IMR-90 (cell line): ENCODE measurements at regions not wholly inside any gene's neighbourhood (a gene's known extent, or its start where the extent isn't known, plus 50 kb on each side); places are given as distances from the start of the nearest gene placed in this dataset.

ENCODE experiments used
- ATAC-seq: fragments of 200-7000 bp; cut with Tn5 transposase; 2 replicates; pipeline ENCODE4 v1.9.1; 2020; ENCODE audit warnings: low read depth, mild to moderate bottlenecking, moderate library complexity
- BruUV-seq: library from RNA; stranded (reverse); fragments of 400-500 nt; replicated peaks from 2 replicates; lab custom pipeline; 2021; lab: Mats Ljungman, UMichigan
- CTCF ChIA-PET: fragments of 300-600 bp; formaldehyde crosslinking; extraction: SDS; loops from one replicate; lab custom pipeline; 2021; ENCODE audit warnings: antibody characterized with exemption; lab: Yijun Ruan, JAX
- POLR2A ChIA-PET: fragments of 300-600 bp; sonication (Branson Sonifier 250); formaldehyde crosslinking; loops from one replicate; lab custom pipeline; 2022; ENCODE audit warnings: antibody characterized with exemption; ENCODE audit not compliant: unreplicated experiment; lab: Charles Lee
- DNase-seq: peaks from one replicate; pipeline ENCODE4 v3.0.0; 2013
- H2AFZ ChIP-seq: replicated peaks from 2 replicates; pipeline ENCODE3; 2013; ENCODE audit warnings: low read length, mild to moderate bottlenecking; ENCODE audit not compliant: poor library complexity
- H2AK5ac ChIP-seq: 2 replicates; pipeline ENCODE4 v1.6.1; 2013; ENCODE audit warnings: low read depth, low read length, inconsistent platforms
- H2AK9ac ChIP-seq: replicated peaks from 2 replicates; pipeline ENCODE3; 2013; ENCODE audit warnings: mild to moderate bottlenecking, low read depth, low read length, moderate library complexity; ENCODE audit not compliant: poor library complexity
- H2BK120ac ChIP-seq: 2 replicates; pipeline ENCODE4 v1.6.1; 2013; ENCODE audit warnings: low read depth, low read length, inconsistent platforms
- H2BK15ac ChIP-seq: 3 replicates; pipeline ENCODE4 v1.6.1; 2013; ENCODE audit warnings: low read depth, low read length, inconsistent platforms
- H2BK20ac ChIP-seq: 2 replicates; pipeline ENCODE4 v1.6.1; 2013; ENCODE audit warnings: low read depth, mild to moderate bottlenecking, inconsistent platforms, low read length, moderate library complexity
- H2BK5ac ChIP-seq: 2 replicates; pipeline ENCODE4 v1.6.1; 2013; ENCODE audit warnings: mild to moderate bottlenecking, low read depth, low read length, inconsistent platforms; ENCODE audit not compliant: poor library complexity, severe bottlenecking
- H3K14ac ChIP-seq: replicated peaks from 2 replicates; pipeline ENCODE4 v1.6.1; 2013; ENCODE audit warnings: low read depth, low read length, inconsistent platforms
- H3K18ac ChIP-seq: 2 replicates; pipeline ENCODE4 v1.6.1; 2013; ENCODE audit warnings: low read depth, low read length, control low read depth
- H3K23ac ChIP-seq: 2 replicates; pipeline ENCODE4 v1.6.1; 2013; ENCODE audit warnings: low read depth, low read length, inconsistent platforms
- H3K27ac ChIP-seq: 2 replicates; pipeline ENCODE4 v1.5.1; 2013; ENCODE audit warnings: mild to moderate bottlenecking, control low read depth, low read length; ENCODE audit not compliant: insufficient read depth
- H3K27me3 ChIP-seq: 2 replicates; pipeline ENCODE4 v1.6.1; 2013; ENCODE audit warnings: low read length; ENCODE audit not compliant: control insufficient read depth, insufficient read depth
- H3K36me3 ChIP-seq: 2 replicates; pipeline ENCODE4 v1.6.1; 2013; ENCODE audit warnings: low read length, mixed read lengths; ENCODE audit not compliant: control insufficient read depth, insufficient read depth
- H3K4ac ChIP-seq: 2 replicates; pipeline ENCODE4 v1.6.1; 2013; ENCODE audit warnings: low read depth, low read length, inconsistent platforms
- H3K4me1 ChIP-seq: 2 replicates; pipeline ENCODE4 v1.6.1; 2013; ENCODE audit warnings: low read length, mixed read lengths; ENCODE audit not compliant: control insufficient read depth, insufficient read depth
- H3K4me2 ChIP-seq: 2 replicates; pipeline ENCODE4 v1.6.1; 2013; ENCODE audit warnings: low read depth, mild to moderate bottlenecking, control low read depth, low read length, moderate library complexity
- H3K4me3 ChIP-seq: 2 replicates; pipeline ENCODE4 v1.5.1; 2013; ENCODE audit warnings: low read depth, mild to moderate bottlenecking, control low read depth, low read length, moderate library complexity; ENCODE audit not compliant: insufficient read depth
- H3K56ac ChIP-seq: 2 replicates; pipeline ENCODE4 v1.6.1; 2013; ENCODE audit warnings: low read length, inconsistent platforms; ENCODE audit not compliant: insufficient read depth; ENCODE audit errors: extremely low read depth
- H3K79me1 ChIP-seq, 2 experiments: 2 replicates each; pipeline ENCODE4 v1.6.1; 2013; ENCODE audit warnings: low read length in 2 of 2, inconsistent platforms in 1 of 2, low read depth in 1 of 2
- H3K9ac ChIP-seq: 2 replicates; pipeline ENCODE4 v1.6.1; 2013; ENCODE audit warnings: low read depth, low read length, control low read depth
- H3K9me1 ChIP-seq: 2 replicates; pipeline ENCODE4 v1.6.1; 2013; ENCODE audit warnings: low read length, inconsistent platforms; ENCODE audit not compliant: insufficient read depth
- H3K9me3 ChIP-seq: 2 replicates; pipeline ENCODE4 v1.6.1; 2013; ENCODE audit warnings: low read length; ENCODE audit not compliant: control insufficient read depth, insufficient read depth
- H4K20me1 ChIP-seq: 2 replicates; pipeline ENCODE4 v1.6.1; 2013; ENCODE audit warnings: low read length, inconsistent platforms; ENCODE audit not compliant: insufficient read depth
- H4K5ac ChIP-seq: 2 replicates; pipeline ENCODE4 v1.6.1; 2013; ENCODE audit warnings: mild to moderate bottlenecking, low read depth, low read length, control low read depth
- H4K8ac ChIP-seq, 2 experiments: 2 replicates each; pipeline ENCODE4 v1.6.1; 2013; ENCODE audit warnings: low read depth in 2 of 2, low read length in 2 of 2, control low read depth in 1 of 2, inconsistent platforms in 1 of 2
- H4K91ac ChIP-seq: 2 replicates; pipeline ENCODE4 v1.6.1; 2013; ENCODE audit warnings: low read depth, low read length, inconsistent platforms; ENCODE audit not compliant: insufficient read depth
- BHLHE40 ChIP-seq: fragments of 150-350 bp; IDR thresholded peaks from 2 replicates; pipeline ENCODE4 v1.6.1; 2016; ENCODE audit warnings: mild to moderate bottlenecking, low read depth, low read length
- CTCF ChIP-seq: conservative IDR thresholded peaks from 2 replicates; pipeline ENCODE4 v1.5.1; 2012; ENCODE audit warnings: mild to moderate bottlenecking, low read depth, low read length, improper control_type of control experiment
- MXI1 ChIP-seq: IDR thresholded peaks from 2 replicates; pipeline ENCODE4 v1.6.1; 2012; ENCODE audit warnings: low read depth, mild to moderate bottlenecking, low read length, moderate library complexity, borderline replicate concordance
- NFE2L2 ChIP-seq: fragments of 150-350 bp; IDR thresholded peaks from 2 replicates; pipeline ENCODE4 v1.6.1; 2016; ENCODE audit warnings: low read depth, mild to moderate bottlenecking, low read length
- POLR2A ChIP-seq: IDR thresholded peaks from 2 replicates; pipeline ENCODE4 v1.6.1; 2012; ENCODE audit warnings: mild to moderate bottlenecking, low read depth, low read length
- RCOR1 ChIP-seq: IDR thresholded peaks from 2 replicates; pipeline ENCODE4 v1.6.1; 2012; ENCODE audit warnings: mild to moderate bottlenecking, low read length, improper control_type of control experiment; ENCODE audit not compliant: insufficient replicate concordance
- SMC3 ChIP-seq: fragments of 150-350 bp; IDR thresholded peaks from 2 replicates; pipeline ENCODE4 v1.6.1; 2016; ENCODE audit warnings: low read depth, mild to moderate bottlenecking, antibody characterized with exemption, low read length, moderate library complexity
- WGBS, 2 experiments: methylation state at CpG; one replicate each; pipeline versions ENCODE4 v1.1.5 to v1.1.7; 2013; ENCODE audit warnings: missing lambda C conversion rate in 2 of 2; ENCODE audit not compliant: insufficient read length in 1 of 2; ENCODE audit errors: extremely low coverage in 2 of 2; 5-methylcytosine and 5-hydroxymethylcytosine counted together
- dilution Hi-C: fragments of 300-500 bp; cut with HindIII; formaldehyde crosslinking; loops from one replicate; pipeline ENCODE4 v1.14.3; 2018; ENCODE audit warnings: low sequenced_read_pairs; ENCODE audit not compliant: unreplicated experiment
- in situ Hi-C: fragments of 300-500 bp; cut with MboI; formaldehyde crosslinking; loops from 3 replicates; pipeline ENCODE4 v1.14.3; 2019; ENCODE audit warnings: low sequenced_read_pairs, inconsistent platforms, mixed read lengths
- intact Hi-C: fragments of 100-400 bp; cut with micrococcal nuclease; formaldehyde crosslinking; loops from 2 replicates; pipeline ENCODE4 v1.10.0; 2022
- TF ChIP-seq, protein P1 (sequence below): fragments of 150-350 bp; IDR thresholded peaks from 2 replicates; pipeline ENCODE4 v1.6.1; 2017; ENCODE audit warnings: mild to moderate bottlenecking, antibody characterized with exemption, low read length, low read depth

- H4K8ac ChIP-seq, result no peak overlapping the region
- H3K18ac ChIP-seq, result no peak overlapping the region
- ATAC-seq (no peak), DNase-seq (no peak)
- no peak overlapping the region for H3K9ac ChIP-seq
- H3K79me1 ChIP-seq, result no peaks in the 10 kb centered on the region
- ChIA-PET POLR2A (no interaction called here), CTCF (interaction anchor here (0.5 to 4.5 kb wide), 2 partner anchors 8 to 146 kb away, joined by 5 to 42 read pairs; no protein-coding TSS in a partner anchor)
- no peak overlapping the region for H2BK120ac ChIP-seq
- in situ Hi-C loops (loop anchor here (25.0 kb wide), 1 partner anchor 222 kb away; no protein-coding TSS in a partner anchor), dilution Hi-C loops (no loop called here), intact Hi-C loops (no loop called here)
- no peak overlapping the region for H2BK15ac ChIP-seq
- no peaks in the 10 kb centered on the region for H3K9me1 ChIP-seq
- H3K27ac ChIP-seq, result no peak overlapping the region
- TF ChIP-seq BHLHE40 (no peak), RCOR1 (no peak), CTCF (no peak), MXI1 (no peak), NFE2L2 (no peak), POLR2A (no peak), SMC3 (no peak)
- TF ChIP-seq, protein P1, sequence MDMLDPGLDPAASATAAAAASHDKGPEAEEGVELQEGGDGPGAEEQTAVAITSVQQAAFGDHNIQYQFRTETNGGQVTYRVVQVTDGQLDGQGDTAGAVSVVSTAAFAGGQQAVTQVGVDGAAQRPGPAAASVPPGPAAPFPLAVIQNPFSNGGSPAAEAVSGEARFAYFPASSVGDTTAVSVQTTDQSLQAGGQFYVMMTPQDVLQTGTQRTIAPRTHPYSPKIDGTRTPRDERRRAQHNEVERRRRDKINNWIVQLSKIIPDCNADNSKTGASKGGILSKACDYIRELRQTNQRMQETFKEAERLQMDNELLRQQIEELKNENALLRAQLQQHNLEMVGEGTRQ, result no peak
- BruUV-seq, result no TSS peak
- H4K20me1 ChIP-seq, result no peaks in the 10 kb centered on the region
- H3K56ac ChIP-seq, result no peak overlapping the region
- H2BK20ac ChIP-seq, result no peak overlapping the region
- no peak overlapping the region for H4K91ac ChIP-seq
- no peaks in the 10 kb centered on the region for H3K4me1 ChIP-seq
- peaks cover 6% of the 10 kb centered on the region for H3K27me3 ChIP-seq
- no peaks in the 10 kb centered on the region for H3K9me3 ChIP-seq
- H2BK5ac ChIP-seq, result no peak overlapping the region
- no peak overlapping the region for H3K4me3 ChIP-seq
- H4K5ac ChIP-seq, result no peak overlapping the region
- H2AK9ac ChIP-seq, result no peak overlapping the region
- H3K14ac ChIP-seq, result no peak overlapping the region
- H3K4ac ChIP-seq, result no peak overlapping the region
- H3K4me2 ChIP-seq, result no peak overlapping the region
- no peak overlapping the region for H2AK5ac ChIP-seq
- no peaks in the 10 kb centered on the region for H3K36me3 ChIP-seq
- no CpG with 5 or more reads among the region's 1 CpG for WGBS, 2 experiments
- H2AFZ ChIP-seq, result no peak overlapping the region
- H3K23ac ChIP-seq, result no peak overlapping the region
These were observed 77.7 kb upstream of the ATP5MC3 start for GRCh38 chr2:175259164-175259563.
